GM12878 (cell line): ENCODE measurements at regions not wholly inside any gene's neighbourhood (a gene's known extent, or its start where the extent isn't known, plus 50 kb on each side); places are given as distances from the start of the nearest gene placed in this dataset.

ENCODE experiments used
- HDAC6 ChIP-seq: fragments of 200-600 bp; sonication (generic); IDR thresholded peaks from one replicate; pipeline ENCODE4 v1.8.0; 2017; ENCODE audit warnings: antibody characterized with exemption; ENCODE audit not compliant: unreplicated experiment
- PRDM15 ChIP-seq: fragments of 450-650 bp; formaldehyde crosslinking; IDR thresholded peaks from 2 replicates; pipeline ENCODE4 v1.4.0; 2020; ENCODE audit warnings: mild to moderate bottlenecking, moderate library complexity
- ZNF592 ChIP-seq: fragments of 450-650 bp; IDR thresholded peaks from 2 replicates; pipeline ENCODE4 v1.6.1; 2017; ENCODE audit warnings: mild to moderate bottlenecking, moderate library complexity

DNA sequence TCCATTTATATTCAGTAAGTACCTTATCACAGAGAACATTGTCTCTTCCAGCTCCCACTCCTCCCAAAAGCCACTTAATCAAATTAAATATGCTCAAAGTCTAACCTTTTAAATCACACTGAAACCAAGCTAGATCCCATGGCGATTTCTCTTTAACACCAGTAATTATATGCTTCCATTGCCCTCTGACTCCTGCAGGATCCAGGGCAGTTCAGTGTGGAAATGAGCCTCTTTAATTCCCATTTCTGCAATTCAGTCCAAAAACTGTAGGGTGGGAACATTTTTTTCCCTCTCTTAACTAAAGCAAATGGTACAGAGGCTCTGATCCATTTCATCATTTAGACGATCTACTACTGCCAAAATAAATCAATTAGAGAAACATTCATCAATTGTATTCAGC lies 872.3 kb upstream of the PHF14 start:
- TF ChIP-seq PRDM15 (CRISPR knock-in tag) (no peak), HDAC6 (no peak), ZNF592 (no peak)
